Lower lobe of right lung (tissue), 2 donors: ENCODE measurements at regions not wholly inside any gene's neighbourhood (a gene's known extent, or its start where the extent isn't known, plus 50 kb on each side); places are given as distances from the start of the nearest gene placed in this dataset.

Experiments
- ATAC-seq, 2 donors: fragments of 200-7000 bp; cut with Tn5 transposase; one replicate each; pipeline ENCODE4 v1.9.1; 2020 to 2022; ENCODE audit warnings: mild to moderate bottlenecking in 2 of 2, moderate library complexity in 2 of 2
- DNase-seq: peaks from one replicate; pipeline ENCODE4 v3.0.0-alpha.2; 2020
- H3K27ac ChIP-seq: fragments of 200-600 bp; one replicate; pipeline ENCODE4 v1.8.0; 2022
- H3K27me3 ChIP-seq: fragments of 200-600 bp; one replicate; pipeline ENCODE4 v1.8.0; 2022; ENCODE audit warnings: low read depth
- H3K36me3 ChIP-seq: fragments of 200-600 bp; one replicate; pipeline ENCODE4 v1.8.0; 2022; ENCODE audit warnings: mild to moderate bottlenecking
- H3K4me1 ChIP-seq: fragments of 200-600 bp; one replicate; pipeline ENCODE4 v1.8.0; 2022
- H3K4me3 ChIP-seq: fragments of 200-600 bp; one replicate; pipeline ENCODE4 v1.8.0; 2022; ENCODE audit warnings: mild to moderate bottlenecking
- H3K9me3 ChIP-seq: fragments of 200-600 bp; one replicate; pipeline ENCODE4 v1.8.0; 2022
- CTCF ChIP-seq: fragments of 200-600 bp; IDR thresholded peaks from one replicate; pipeline ENCODE4 v1.8.0; 2022; ENCODE audit warnings: antibody characterized with exemption, mild to moderate bottlenecking
- intact Hi-C: fragments of 100-400 bp; cut with DNase I; formaldehyde crosslinking; loops from one replicate; pipeline ENCODE4 v1.11.0; 2022
- donor health status: DM: no; HTN: yes; CAD: no; lungs with severe emphysema.

DNA sequence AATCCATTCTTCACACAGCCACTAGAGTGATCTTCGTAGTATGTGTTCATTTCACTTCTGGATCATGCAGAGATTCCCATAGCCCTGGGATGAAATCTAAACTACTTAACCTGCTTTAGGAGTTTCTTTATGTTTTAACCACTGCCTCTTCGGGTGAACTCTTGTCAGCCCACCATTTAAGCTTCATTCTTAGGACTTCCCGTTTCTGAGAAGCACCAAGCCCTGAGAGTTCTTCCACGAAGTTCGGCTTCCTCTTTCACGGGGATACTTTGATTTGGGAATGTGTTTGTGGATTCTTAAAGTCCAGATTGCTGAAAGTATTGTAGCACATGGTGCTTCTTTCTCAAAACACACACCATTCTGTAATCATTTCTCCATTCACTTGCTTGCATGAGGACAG is 205.0 kb downstream of the UBE2E3 start:
- intact Hi-C loops = no loop called here
- TF ChIP-seq CTCF = no peak
- no peaks in the 10 kb centered on the region for H3K36me3 ChIP-seq
- no peak overlapping the region for H3K27ac ChIP-seq
- DNase-seq (no peak), ATAC-seq (peak in 1 of 2 donors; percentile 28)
- no peaks in the 10 kb centered on the region for H3K27me3 ChIP-seq
- H3K4me3 ChIP-seq = no peak overlapping the region
- H3K4me1 ChIP-seq = no peaks in the 10 kb centered on the region
- no peaks in the 10 kb centered on the region for H3K9me3 ChIP-seq

GRCh38 chr2:181185948-181186347 is 205.5 kb downstream of the UBE2E3 start:
- Histone ChIP-seq H3K36me3 (no peaks in the 10 kb centered on the region), H3K4me3 (no peak overlapping the region), H3K9me3 (no peaks in the 10 kb centered on the region), H3K27me3 (no peaks in the 10 kb centered on the region), H3K27ac (no peak overlapping the region), H3K4me1 (no peaks in the 10 kb centered on the region)
- intact Hi-C loops = no loop called here
- ATAC-seq (no peak), DNase-seq (no peak)
- TF ChIP-seq CTCF = no peak

DNA sequence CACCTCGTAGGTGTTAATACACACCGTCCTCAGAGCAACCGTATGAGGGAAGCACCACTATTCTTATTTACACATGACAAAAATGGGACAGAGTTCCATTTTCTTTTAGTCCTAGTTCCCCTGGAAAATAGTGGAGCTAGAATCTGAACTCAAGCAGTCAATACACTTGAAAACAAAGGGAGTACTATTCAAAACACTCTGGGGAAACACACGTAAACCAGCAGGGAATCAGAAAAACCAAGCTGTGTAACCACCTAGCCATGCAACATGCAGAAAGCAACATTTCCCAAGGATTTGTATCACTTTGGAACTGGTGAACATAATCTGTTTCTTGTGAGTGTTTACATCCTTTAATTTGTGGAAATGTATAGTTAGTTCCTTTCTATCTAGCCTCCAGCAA is 208.2 kb downstream of the UBE2E3 start:
- Histone ChIP-seq H3K9me3 (no peaks in the 10 kb centered on the region), H3K36me3 (no peaks in the 10 kb centered on the region), H3K4me3 (no peak overlapping the region), H3K27me3 (no peaks in the 10 kb centered on the region), H3K27ac (no peak overlapping the region), H3K4me1 (no peaks in the 10 kb centered on the region)
- DNase-seq (no peak), ATAC-seq (no peak)
- TF ChIP-seq CTCF = no peak
- intact Hi-C loops = no loop called here

DNA sequence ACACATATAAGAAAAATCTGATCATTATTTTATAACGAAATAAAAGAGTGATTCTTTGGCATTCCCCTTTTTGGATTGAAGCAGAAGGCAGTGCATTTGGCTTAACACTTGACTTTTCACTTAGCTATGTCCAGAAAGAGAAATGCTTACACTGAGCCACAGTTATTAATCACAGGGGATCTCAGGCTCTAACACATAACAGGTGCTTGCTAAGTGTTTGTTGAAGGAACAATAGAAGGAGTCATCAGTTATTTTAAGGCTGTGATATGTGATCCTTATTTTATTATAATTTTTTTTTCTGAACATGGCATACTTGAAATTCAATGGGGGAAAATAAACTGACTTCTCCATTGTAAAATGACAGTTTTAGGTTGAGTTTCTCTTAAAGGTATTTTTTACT is 209.5 kb downstream of the UBE2E3 start:
- DNase-seq (no peak), ATAC-seq (no peak)
- Histone ChIP-seq H3K9me3 (no peaks in the 10 kb centered on the region), H3K27ac (no peak overlapping the region), H3K27me3 (no peaks in the 10 kb centered on the region), H3K4me1 (no peaks in the 10 kb centered on the region), H3K36me3 (no peaks in the 10 kb centered on the region), H3K4me3 (no peak overlapping the region)
- intact Hi-C loops = no loop called here
- TF ChIP-seq CTCF = no peak

GRCh38 chr2:181190711-181191110 is 210.3 kb downstream of the UBE2E3 start:
- no peak for DNase-seq
- intact Hi-C loops = no loop called here
- no peak for ATAC-seq
- Histone ChIP-seq H3K27me3 (no peaks in the 10 kb centered on the region), H3K27ac (no peak overlapping the region), H3K4me3 (no peak overlapping the region), H3K9me3 (no peaks in the 10 kb centered on the region), H3K36me3 (no peaks in the 10 kb centered on the region), H3K4me1 (no peaks in the 10 kb centered on the region)
- no peak for TF ChIP-seq CTCF

- DNase-seq (no peak), ATAC-seq (no peak)
- Histone ChIP-seq H3K4me3 (no peak overlapping the region), H3K4me1 (no peaks in the 10 kb centered on the region), H3K9me3 (no peaks in the 10 kb centered on the region), H3K27ac (no peak overlapping the region), H3K27me3 (no peaks in the 10 kb centered on the region), H3K36me3 (no peaks in the 10 kb centered on the region)
- intact Hi-C loops = no loop called here
- no peak for TF ChIP-seq CTCF
Measured at GRCh38 chr2:181193550-181193949, 213.1 kb downstream of the UBE2E3 start.
